NOMO-1 treated with dmso at 0.1 percent for 144 hours (cell line): ENCODE measurements at regions not wholly inside any gene's neighbourhood (a gene's known extent, or its start where the extent isn't known, plus 50 kb on each side); places are given as distances from the start of the nearest gene placed in this dataset.

Source experiments
- DNase-seq: peaks from one replicate; lab custom pipeline; 2025; ENCODE audit not compliant: unreplicated experiment; lab: John Stamatoyannopoulos, UW

DNA sequence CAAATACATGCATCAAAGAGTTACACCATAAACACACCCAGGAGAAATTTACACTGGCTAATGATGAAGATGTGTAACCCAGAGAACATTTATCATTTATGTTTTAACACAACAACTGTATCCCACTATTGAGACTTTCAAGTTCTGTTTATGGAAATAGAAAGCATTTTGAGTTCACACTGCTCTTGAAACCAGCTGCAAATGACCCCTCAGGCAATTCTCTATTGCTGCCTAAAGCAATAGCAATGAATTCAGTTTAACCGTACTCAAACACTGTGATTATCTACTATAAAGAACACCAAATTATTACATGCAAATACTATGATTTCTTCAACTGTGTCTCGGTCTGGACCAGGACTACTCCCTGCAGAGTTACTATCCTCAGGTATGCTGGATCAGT is 452.7 kb upstream of the NRXN1 start:
- no peak for DNase-seq

- DNase-seq: no peak
These were observed 451.8 kb upstream of the NRXN1 start for GRCh38 chr2:51483720-51484119.

DNA sequence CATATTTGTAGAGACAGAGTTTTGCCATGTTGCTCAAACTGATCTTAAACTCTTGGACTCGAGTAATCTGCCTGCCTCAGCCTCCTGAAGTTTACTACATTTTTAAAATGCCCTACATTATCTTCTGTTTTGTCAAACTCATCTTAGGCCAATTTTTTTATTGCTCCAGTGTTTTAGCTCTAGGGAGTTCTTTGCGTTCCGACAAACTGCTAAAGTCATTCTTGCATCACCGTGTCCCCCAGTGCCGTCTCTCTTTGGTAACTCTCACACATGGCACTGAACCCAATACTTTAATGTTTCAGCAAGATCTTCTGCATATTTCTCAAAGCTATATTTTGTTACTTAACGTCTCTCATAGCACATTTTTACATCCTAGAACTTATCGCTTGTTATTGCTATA is 440.9 kb upstream of the NRXN1 start:
- DNase-seq: no peak

GRCh38 chr2:51472300-51472699 is 440.4 kb upstream of the NRXN1 start:
- DNase-seq: no peak

GRCh38 chr2:51469102-51469501 is 437.2 kb upstream of the NRXN1 start:
- no peak for DNase-seq

- no peak for DNase-seq
These were observed 433.4 kb upstream of the NRXN1 start for GRCh38 chr2:51465326-51465725.

GRCh38 chr2:51454177-51454576 is 422.2 kb upstream of the NRXN1 start:
- DNase-seq: no peak

DNA sequence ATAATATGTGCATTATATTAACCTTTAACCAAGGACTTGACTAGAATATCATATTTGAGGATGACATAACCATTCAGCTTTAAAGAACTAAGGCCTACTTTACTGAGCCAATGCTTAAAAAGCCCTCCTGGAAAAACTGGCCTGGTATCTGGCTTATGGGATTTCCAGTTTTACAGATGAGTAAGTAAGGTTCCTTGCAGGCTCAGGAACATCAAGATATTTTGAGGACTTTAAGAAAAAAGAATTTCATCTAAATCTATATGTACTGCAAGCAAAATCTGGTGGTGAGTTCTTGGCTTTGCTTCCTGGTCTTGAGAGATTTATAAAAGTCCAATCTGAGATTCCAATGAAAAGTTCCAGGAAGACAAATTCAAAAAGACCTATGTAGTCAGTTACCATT is 417.0 kb upstream of the NRXN1 start:
- no peak for DNase-seq

GRCh38 chr2:51441786-51442185 is 409.9 kb upstream of the NRXN1 start:
- DNase-seq: no peak

DNA sequence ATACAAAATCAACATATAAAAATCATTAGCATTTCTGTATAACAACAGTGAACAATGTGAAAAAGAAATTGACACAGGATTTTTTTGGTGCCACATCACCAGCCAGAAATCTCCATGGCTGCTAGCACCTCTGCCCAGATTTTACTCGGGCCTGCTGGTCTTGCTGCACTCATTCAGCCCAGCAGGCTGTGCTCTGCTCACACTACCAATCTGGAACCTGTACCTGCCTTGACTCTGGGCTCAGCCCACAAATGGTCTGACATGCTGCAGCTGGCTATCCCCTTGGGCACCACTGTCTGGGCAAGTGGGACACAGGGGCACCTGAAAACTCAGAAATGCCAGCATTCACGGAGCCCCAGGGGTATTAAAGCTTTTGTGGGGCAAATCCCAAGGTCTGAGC is 392.5 kb upstream of the NRXN1 start:
- DNase-seq: no peak

DNA sequence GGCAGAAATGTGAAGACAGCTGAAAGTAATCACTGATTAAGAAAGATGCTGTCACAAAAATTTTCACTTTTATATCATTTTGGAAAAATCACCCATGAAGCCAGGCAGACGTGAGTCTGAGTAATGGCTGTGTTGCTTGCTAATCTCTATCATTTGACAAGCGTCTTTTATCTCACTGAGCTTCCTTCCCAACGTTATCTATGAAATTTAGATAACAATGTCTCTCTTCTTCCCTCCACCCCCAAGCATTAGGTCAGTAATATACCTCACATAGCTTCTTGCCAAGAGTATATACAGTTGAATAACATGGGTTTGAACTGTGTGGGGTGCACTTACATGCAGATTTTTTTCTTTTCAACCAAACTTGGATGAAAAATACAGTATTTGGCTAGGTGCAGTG is 388.6 kb upstream of the NRXN1 start:
- DNase-seq: no peak

DNA sequence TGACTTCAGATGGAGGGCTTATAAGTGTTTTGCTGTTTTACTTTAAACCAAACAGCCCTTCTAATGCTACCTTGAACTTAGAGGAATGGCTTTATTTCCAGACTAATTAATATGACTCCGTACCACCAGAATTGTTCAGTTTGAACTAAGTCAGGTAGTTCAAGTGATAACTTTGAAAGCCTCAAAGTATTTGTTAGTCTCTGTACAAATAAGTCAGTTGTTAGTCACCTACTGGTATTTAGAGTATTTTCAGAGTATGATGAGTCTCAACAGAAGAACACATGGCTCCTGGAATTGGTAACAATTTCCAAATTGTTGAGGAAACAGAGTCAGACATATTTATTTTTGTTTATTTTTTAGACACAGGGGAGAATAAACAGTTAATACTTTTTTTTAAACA is 381.8 kb upstream of the NRXN1 start:
- no peak for DNase-seq

- no peak for DNase-seq
These were observed 378.4 kb upstream of the NRXN1 start for GRCh38 chr2:51410331-51410730.

DNA sequence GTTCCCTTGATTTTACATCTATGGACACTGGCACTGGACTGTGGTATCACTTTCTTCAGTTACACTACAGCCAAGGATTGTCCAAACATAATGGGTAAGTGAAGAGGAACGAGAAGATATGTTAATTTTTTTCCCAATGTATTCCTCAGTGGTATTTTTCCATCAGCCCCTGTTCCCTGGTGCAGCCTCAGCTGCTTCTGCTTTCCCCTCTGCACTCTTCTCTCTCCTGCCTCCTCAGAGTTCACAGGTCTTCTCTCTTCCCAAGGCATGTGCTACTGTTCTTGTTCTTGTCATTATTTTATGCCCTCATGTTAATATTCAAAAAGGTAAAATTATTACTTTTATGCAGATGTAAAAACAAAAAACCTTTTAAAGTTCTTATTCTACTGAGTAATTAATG is 378.0 kb upstream of the NRXN1 start:
- no peak for DNase-seq

- no peak for DNase-seq
These were observed 372.3 kb upstream of the NRXN1 start for GRCh38 chr2:51404226-51404625.

- DNase-seq: no peak
These were observed 369.6 kb upstream of the NRXN1 start for GRCh38 chr2:51401546-51401945.

DNA sequence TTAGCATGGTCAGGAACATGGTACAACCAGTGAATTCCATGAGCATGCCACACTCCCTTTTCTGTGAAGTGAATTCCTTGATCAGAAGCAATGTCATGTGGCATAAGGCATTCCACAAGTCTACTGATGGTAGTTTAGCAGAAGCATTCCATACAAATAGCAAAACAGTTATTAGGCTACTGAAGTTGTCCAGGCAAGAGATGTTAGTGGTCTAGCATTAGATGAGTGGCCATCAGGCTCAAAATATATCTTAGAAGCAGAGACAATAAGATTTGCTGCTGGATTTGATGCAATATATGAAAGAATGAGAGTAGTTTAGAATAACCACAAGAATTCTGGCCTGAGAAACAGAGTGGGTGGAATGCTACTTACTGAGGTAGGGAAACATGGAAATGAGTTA is 355.3 kb upstream of the NRXN1 start:
- DNase-seq: no peak

- no peak for DNase-seq
These were observed 348.1 kb upstream of the NRXN1 start for GRCh38 chr2:51379997-51380396.

DNA sequence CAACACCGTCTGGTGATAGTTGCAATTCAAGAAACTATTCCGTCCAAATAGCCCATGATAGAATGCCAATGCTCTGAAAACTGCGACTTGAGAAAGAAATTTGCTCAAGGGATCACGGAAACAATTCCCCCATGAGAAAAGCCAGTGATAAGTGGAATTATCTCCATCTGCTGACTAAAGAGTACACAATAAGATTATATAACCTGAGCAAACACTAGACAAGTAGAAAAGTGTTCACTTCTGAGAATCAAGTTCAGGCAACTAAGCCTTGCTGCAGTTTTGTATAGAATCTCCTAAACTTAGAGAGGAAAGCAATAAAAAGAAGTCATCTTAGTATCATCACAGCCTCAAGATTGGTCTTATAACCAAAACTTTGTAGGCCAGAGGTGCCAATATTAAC is 336.3 kb upstream of the NRXN1 start:
- no peak for DNase-seq

- DNase-seq: no peak
These were observed 318.2 kb upstream of the NRXN1 start for GRCh38 chr2:51350100-51350499.

- no peak for DNase-seq
These were observed 313.0 kb upstream of the NRXN1 start for GRCh38 chr2:51344886-51345285.

- DNase-seq: no peak
These were observed 303.4 kb upstream of the NRXN1 start for GRCh38 chr2:51335087-51336058.

DNA sequence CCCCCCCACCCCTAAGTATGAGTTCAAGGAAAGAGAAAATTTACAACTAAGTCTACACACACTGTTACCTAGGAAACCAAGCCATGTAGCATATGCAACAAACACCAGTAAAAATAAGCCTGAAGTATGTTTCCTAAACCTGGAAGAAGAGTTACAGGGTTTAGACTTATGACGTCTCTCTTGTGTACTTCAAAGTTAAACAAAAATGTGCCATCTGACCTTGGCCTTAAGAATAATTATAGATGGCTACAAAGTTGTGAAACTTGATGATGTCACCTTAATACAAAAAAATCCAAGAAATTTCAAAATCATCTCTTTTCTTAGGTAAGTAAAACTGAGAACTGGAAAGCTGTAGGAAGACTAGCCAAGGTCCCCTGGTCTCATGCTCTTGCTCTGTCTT is 297.6 kb upstream of the NRXN1 start:
- DNase-seq: no peak
